Mammary epithelial cell (primary cell): ENCODE measurements at regions not wholly inside any gene's neighbourhood (a gene's known extent, or its start where the extent isn't known, plus 50 kb on each side); places are given as distances from the start of the nearest gene placed in this dataset.

Source experiments
- EZH2 ChIP-seq: IDR thresholded peaks from 2 replicates; pipeline ENCODE4 v1.6.1; 2012; ENCODE audit warnings: low read length, inconsistent platforms, borderline replicate concordance
- TF ChIP-seq, protein P1 (sequence below), 2 donors: IDR thresholded peaks in 1 of 2; conservative IDR thresholded peaks in 1 of 2; 2 replicates each; pipeline ENCODE4 v1.5.1; 2011 to 2012; ENCODE audit warnings: inconsistent platforms in 2 of 2, low read length in 2 of 2, mild to moderate bottlenecking in 2 of 2, control low read depth in 1 of 2, low read depth in 1 of 2; ENCODE audit not compliant: insufficient read depth in 1 of 2; ENCODE audit errors: extremely low read depth in 1 of 2

DNA sequence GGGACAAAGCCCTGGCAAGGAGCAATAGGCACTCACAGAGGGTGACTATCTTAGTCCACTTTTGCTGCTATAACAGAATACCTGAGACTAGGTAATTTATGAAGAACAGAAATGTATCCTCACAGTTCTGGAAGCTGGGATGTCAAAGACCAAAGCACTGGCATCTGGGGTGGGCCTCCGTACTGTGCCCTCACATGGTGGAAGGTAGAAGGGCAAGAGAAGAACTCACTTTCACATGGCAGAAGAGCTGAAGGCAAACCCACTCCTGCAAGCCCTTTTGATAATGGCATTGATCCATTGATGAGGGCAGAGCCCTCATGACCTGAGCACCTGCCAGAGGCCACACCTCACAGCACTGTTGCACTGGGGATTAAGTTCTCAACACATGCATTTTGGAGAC, 173.4 kb upstream of the C2CD4B start:
- TF ChIP-seq, protein P1, sequence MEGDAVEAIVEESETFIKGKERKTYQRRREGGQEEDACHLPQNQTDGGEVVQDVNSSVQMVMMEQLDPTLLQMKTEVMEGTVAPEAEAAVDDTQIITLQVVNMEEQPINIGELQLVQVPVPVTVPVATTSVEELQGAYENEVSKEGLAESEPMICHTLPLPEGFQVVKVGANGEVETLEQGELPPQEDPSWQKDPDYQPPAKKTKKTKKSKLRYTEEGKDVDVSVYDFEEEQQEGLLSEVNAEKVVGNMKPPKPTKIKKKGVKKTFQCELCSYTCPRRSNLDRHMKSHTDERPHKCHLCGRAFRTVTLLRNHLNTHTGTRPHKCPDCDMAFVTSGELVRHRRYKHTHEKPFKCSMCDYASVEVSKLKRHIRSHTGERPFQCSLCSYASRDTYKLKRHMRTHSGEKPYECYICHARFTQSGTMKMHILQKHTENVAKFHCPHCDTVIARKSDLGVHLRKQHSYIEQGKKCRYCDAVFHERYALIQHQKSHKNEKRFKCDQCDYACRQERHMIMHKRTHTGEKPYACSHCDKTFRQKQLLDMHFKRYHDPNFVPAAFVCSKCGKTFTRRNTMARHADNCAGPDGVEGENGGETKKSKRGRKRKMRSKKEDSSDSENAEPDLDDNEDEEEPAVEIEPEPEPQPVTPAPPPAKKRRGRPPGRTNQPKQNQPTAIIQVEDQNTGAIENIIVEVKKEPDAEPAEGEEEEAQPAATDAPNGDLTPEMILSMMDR (conservative IDR thresholded peaks at IDR 0.05 in 1 of 2, IDR thresholded peaks at IDR 0.05 in 1 of 2; ENCODE audit: extremely low read depth in 1 of 2, insufficient read depth in 1 of 2, low read depth in 1 of 2, low read length in 2 of 2): no peak
- TF ChIP-seq EZH2: no peak
